DLD1 (cell line): ENCODE measurements at regions not wholly inside any gene's neighbourhood (a gene's known extent, or its start where the extent isn't known, plus 50 kb on each side); places are given as distances from the start of the nearest gene placed in this dataset.

Experiments
- in situ Hi-C: cut with HindIII; loops from 2 replicates; pipeline ENCODE4 v1.10.0; 2017; ENCODE audit warnings: low sequenced_read_pairs

DNA sequence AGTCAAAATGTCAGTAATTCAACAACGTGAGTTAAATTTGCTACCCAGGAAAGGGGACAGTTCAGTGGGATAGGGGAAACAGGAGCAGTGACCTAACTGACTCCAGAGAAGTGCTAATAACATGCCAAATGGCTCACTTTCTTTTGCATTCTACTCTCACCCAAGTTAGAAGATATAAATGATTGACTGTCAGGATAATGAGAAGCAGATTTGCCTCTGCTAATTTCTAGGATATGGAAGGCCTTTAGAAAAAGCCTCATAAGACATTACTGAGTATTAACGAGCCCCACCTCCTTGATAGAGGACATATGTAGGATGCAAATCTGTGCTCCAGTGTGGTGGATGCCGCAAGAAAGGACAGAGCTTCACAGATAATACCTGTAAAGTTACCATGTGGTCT, 318.6 kb upstream of the NT5C1B start:
- in situ Hi-C loops = no loop called here

DNA sequence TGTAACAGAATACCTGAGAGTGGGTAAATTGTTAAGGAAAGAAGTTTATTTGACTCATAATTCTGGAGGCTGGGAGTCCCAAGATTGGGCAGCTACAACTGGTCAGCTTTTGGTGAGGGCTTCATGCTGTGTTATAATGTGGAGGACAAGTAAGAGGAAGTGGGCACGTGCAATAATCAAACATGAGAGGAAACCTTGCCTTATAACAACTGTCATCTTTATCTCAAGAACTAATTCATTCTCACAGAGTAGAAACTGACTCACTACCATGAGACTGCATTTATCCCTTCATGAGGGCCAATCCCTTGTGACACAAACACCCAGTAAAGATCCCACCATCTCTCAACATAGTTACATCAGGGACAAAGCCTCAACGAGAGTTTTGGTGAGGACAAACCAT, 318.1 kb upstream of the NT5C1B start:
- in situ Hi-C loops = no loop called here

DNA sequence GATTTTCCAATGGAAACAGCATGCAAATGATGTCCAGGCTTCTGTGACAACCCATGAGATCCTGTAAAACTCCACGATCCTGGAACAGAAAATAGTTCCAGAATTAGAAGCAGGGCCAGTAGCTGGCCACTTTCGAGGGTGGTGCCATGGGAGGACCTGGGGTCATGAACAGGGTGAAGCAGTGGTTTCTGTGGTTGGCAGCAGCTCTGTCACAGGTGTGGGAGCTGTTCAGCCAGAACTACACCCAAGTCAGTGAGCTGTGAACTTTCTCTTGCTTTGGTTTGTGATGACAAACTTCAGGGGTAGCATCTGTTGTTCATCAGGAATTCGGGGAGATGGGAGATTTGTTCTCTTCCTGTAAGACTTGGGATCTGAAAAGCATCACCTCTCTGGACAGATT, 314.4 kb upstream of the NT5C1B start:
- in situ Hi-C loops = no loop called here

DNA sequence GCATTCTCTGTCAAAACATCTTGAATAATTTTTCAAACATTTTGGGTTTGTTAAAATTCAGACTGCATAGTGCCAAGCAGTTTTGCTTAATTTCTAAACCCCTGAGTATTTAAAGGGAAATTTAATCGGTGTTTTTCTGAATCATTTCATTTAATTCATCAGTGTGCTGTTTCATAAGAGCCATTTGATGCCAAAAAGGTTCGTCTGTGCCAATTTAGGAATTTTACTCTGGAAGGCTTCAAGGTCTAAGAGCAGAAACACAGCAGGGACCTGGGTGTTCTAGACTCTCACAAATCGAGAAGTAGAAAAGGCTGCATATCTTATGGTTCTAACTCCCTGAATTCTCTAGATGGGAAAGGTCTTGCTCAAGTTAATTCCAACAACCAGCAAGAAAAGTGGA, 311.9 kb upstream of the NT5C1B start:
- in situ Hi-C loops = no loop called here

DNA sequence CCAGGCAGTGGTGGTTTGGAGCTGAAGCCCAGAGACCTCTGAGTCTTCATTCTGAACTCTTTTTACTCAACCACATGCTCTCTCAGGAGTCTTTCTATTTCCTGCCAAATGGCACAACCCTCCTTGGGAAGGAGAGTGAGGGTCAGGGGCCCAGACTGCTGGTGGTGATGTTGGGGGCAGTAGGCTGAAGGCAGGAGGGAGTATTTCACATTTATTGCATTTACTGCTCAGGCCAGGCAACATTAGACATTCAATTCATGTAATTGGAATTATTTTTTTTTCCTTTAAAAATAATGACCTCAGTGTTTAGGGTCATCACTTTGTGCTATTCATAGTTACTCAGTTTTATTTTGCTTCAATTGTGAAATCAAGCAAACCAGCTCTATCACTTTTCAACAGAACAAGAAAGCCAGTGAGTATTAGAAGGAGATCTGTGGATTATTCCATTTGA, 311.3 kb upstream of the NT5C1B start:
- in situ Hi-C loops = no loop called here

DNA sequence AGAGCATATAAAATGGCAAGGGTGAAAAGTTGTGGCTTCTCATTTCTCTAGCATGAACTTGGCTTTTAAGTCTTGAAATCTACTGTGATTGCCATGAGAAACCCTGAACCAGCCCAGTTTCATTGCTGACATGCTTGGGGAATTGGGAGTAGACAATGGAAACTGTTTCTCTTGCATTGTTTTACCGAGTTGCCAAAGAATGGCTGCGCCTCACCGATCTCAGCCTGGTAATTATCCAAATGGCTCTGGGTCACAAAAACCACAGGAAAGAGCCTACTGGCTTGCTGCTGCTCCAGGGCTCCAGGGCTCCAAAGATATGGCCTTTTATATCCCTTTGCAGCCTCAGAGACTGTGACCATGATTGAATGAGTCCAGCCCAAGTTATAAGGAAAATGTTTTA, 310.4 kb upstream of the NT5C1B start:
- in situ Hi-C loops = no loop called here

- in situ Hi-C loops = no loop called here
Observed at GRCh38 chr2:18898271-18898670, 308.9 kb upstream of the NT5C1B start.

GRCh38 chr2:18896125-18896764, 306.9 kb upstream of the NT5C1B start:
- in situ Hi-C loops = no loop called here

- in situ Hi-C loops = no loop called here
Observed at GRCh38 chr2:18891600-18892345, 302.4 kb upstream of the NT5C1B start.

- in situ Hi-C loops = no loop called here
Observed at GRCh38 chr2:18889565-18890332, 300.4 kb upstream of the NT5C1B start.

GRCh38 chr2:18885457-18885856, 296.1 kb upstream of the NT5C1B start:
- in situ Hi-C loops = no loop called here

- in situ Hi-C loops = no loop called here
Observed at GRCh38 chr2:18883616-18884456, 294.5 kb upstream of the NT5C1B start.

DNA sequence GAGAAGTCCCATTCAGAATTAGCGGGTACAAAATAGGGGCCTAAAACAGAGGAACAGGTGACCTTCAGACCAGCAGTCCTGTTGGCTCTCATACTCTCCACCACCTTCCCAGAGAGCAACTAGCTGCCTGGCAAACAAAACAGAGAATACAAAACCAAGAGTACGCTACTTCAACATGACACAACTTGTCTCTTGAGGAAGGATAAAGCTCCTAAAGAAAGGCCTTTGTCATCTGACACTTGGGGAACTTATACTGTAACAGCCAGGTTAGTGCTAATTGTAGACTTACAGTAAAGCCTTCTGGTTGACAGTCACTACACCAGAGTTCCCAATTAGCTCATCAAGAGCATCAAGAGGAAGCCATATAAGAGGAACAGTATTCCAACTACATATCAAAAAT, 282.1 kb upstream of the NT5C1B start:
- in situ Hi-C loops = no loop called here

DNA sequence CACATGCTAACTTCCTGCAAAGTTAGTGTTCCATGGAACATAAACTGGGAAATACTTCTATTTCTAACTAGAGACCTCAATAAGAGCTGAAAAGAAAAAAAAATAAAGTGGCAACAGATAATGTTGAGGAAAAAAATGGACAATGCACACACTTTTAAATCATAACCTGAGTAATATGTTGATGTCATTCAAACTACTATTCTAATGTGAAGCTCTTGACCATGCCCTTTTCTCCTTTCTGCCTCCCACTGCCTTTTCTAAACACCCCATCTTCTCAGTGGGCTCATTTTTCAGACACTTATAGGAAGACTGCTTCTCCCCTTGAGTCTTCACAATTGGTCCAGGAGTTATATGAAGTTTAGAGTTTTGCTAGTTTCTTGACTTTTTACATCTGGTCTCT, 280.9 kb upstream of the NT5C1B start:
- in situ Hi-C loops = no loop called here

- in situ Hi-C loops = no loop called here
Observed at GRCh38 chr2:18861951-18862350, 272.6 kb upstream of the NT5C1B start.

GRCh38 chr2:18860179-18860578, 270.8 kb upstream of the NT5C1B start:
- in situ Hi-C loops = no loop called here

- in situ Hi-C loops = no loop called here
Observed at GRCh38 chr2:18856765-18857164, 267.4 kb upstream of the NT5C1B start.

- in situ Hi-C loops = no loop called here
Observed at GRCh38 chr2:18855027-18855426, 265.7 kb upstream of the NT5C1B start.

DNA sequence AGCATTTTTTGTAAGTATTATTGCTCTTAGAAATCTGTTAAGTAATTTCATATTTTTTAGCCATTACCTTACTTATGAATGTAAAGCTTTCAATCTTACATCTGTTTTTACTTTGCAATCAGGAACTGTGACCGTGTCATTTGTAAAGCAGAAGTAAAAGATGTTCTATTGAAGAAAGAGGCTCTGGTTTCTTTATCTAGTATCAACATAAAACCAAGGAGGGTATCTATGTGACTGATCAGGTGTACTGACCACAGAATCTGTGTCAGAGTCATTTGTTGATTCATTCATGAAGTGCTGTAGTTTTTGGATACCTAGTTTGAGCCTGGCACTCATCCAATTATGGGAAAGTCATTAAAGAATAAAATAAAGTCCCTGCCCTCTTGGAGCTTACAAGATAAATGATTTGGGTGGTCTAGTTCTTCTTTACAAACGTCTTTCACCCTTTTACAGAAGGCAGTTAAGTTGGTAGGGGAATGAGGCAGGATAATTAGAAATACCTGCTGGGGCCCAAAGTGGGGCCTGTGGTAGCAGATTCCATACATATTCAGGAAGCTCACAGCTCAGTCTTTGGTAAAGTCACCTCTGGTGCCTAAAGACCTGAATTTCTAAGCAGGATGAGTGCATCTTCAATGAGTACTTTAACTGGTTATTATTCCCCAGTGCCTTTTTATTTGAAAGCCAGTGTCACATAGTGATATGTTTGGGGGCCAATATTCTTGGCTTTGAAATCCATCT, 260.6 kb upstream of the NT5C1B start:
- in situ Hi-C loops = no loop called here

DNA sequence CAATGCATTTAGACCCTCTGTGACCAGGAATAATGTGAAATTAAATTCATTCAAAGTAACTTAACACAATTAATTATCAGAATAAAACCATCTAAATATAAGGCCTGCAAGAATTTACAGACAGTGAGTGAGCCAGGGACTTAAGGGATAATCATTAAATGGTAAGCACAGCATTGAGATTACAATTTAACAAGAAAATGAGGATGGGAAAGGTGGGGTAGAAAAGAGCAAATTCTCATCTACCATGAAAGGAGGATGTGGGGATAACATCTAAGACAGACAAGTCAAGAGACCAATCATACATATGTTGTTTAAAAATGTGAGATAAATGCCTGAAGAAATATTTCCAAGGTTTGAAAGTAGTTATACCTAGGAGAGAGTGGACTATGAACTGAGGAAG, 259.3 kb upstream of the NT5C1B start:
- in situ Hi-C loops = no loop called here
